H1 (cell line): ENCODE measurements at regions not wholly inside any gene's neighbourhood (a gene's known extent, or its start where the extent isn't known, plus 50 kb on each side); places are given as distances from the start of the nearest gene placed in this dataset.

Experiments
- CTCF ChIA-PET: fragments of 300-600 bp; sonication (Branson Sonifier 250); formaldehyde crosslinking; loops from one replicate; lab custom pipeline; 2021; ENCODE audit not compliant: partially characterized antibody; lab: Charles Lee
- POLR2A ChIA-PET: fragments of 300-600 bp; sonication (Branson Sonifier 250); formaldehyde crosslinking; loops from one replicate; lab custom pipeline; 2021; ENCODE audit warnings: inconsistent platforms; ENCODE audit not compliant: partially characterized antibody; lab: Charles Lee
- DNase-seq, 2 experiments: peaks; one replicate each; pipeline versions ENCODE4 v3.0.0 to v3.0.0-alpha.2; 2010 to 2022; ENCODE audit warnings: low spot score in 2 of 2, low read depth in 1 of 2, mixed read lengths in 1 of 2
- FAIRE-seq: peaks from 2 replicates; lab custom pipeline; 2011; peaks lifted over from hg19 to GRCh38; lab: Jason Lieb, UNC
- H2AFZ ChIP-seq: 2 replicates; pipeline ENCODE4 v1.8.1; 2012; ENCODE audit warnings: low read length, inconsistent platforms
- H2AK5ac ChIP-seq: 2 replicates; pipeline ENCODE4 v1.6.1; 2013; ENCODE audit warnings: low read depth, low read length
- H2BK120ac ChIP-seq: replicated peaks from 2 replicates; pipeline ENCODE3; 2013; ENCODE audit warnings: low read depth, low read length, inconsistent platforms
- H2BK12ac ChIP-seq: 2 replicates; pipeline ENCODE4 v1.6.1; 2013; ENCODE audit warnings: low read depth, low read length
- H2BK15ac ChIP-seq: 2 replicates; pipeline ENCODE4 v1.6.1; 2013; ENCODE audit warnings: low read length
- H2BK20ac ChIP-seq: 2 replicates; pipeline ENCODE4 v1.6.1; 2013; ENCODE audit warnings: low read length
- H2BK5ac ChIP-seq: 2 replicates; pipeline ENCODE4 v1.6.1; 2013; ENCODE audit warnings: low read depth, low read length
- H3K14ac ChIP-seq: 2 replicates; pipeline ENCODE4 v1.6.1; 2013; ENCODE audit warnings: inconsistent platforms; ENCODE audit not compliant: insufficient read length
- H3K18ac ChIP-seq: 2 replicates; pipeline ENCODE4 v1.6.1; 2013; ENCODE audit warnings: low read length; ENCODE audit errors: extremely low read depth
- H3K23ac ChIP-seq: 2 replicates; pipeline ENCODE4 v1.6.1; 2013; ENCODE audit warnings: inconsistent platforms; ENCODE audit not compliant: insufficient read length
- H3K23me2 ChIP-seq: 2 replicates; pipeline ENCODE4 v1.6.1; 2013; ENCODE audit warnings: low read depth, low read length
- H3K27ac ChIP-seq: 2 replicates; pipeline ENCODE4 v1.6.1; 2011; ENCODE audit warnings: low read depth, low read length, inconsistent platforms
- H3K27me3 ChIP-seq, 4 experiments: replicated peaks in 1 of 4; 1 replicate in 1 of 4; 2 replicates in 3 of 4; pipeline versions ENCODE4 v1.6.1 to v1.8.1; 2011 to 2013; ENCODE audit warnings: low read length in 3 of 4, mild to moderate bottlenecking in 3 of 4, inconsistent platforms in 2 of 4, mixed read lengths in 2 of 4, moderate library complexity in 1 of 4; ENCODE audit not compliant: control insufficient read depth in 3 of 4, insufficient read depth in 3 of 4; ENCODE audit errors: extremely low read depth in 1 of 4
- H3K36me3 ChIP-seq, 4 experiments: 2 replicates each; pipeline versions ENCODE4 v1.6.1 to v1.8.1; 2011 to 2013; ENCODE audit warnings: mild to moderate bottlenecking in 4 of 4, low read length in 3 of 4, moderate library complexity in 2 of 4, control low read depth in 1 of 4, inconsistent platforms in 1 of 4; ENCODE audit not compliant: insufficient read depth in 4 of 4, control insufficient read depth in 2 of 4
- H3K4ac ChIP-seq: replicated peaks from 2 replicates; pipeline ENCODE3; 2013; ENCODE audit warnings: low read length, low read depth, mixed read lengths, inconsistent platforms; ENCODE audit not compliant: insufficient read length
- H3K4me1 ChIP-seq, 4 experiments: replicated peaks in 1 of 4; 1 replicate in 1 of 4; 2 replicates in 3 of 4; pipeline versions ENCODE4 v1.6.1 to v1.8.1; 2011 to 2013; ENCODE audit warnings: low read length in 3 of 4, inconsistent platforms in 2 of 4, mixed read lengths in 1 of 4; ENCODE audit not compliant: insufficient read depth in 4 of 4, control insufficient read depth in 3 of 4
- H3K4me2 ChIP-seq, 2 experiments: 2 replicates each; pipeline versions ENCODE4 v1.6.1 to v1.8.1; 2011 to 2013; ENCODE audit warnings: low read depth in 2 of 2, low read length in 2 of 2, control low read depth in 1 of 2, inconsistent platforms in 1 of 2, mild to moderate bottlenecking in 1 of 2; ENCODE audit not compliant: insufficient read depth in 1 of 2
- H3K4me3 ChIP-seq, 4 experiments: fragments of 200-600, 300-600 bp in 1 of 4; sonication (generic), shearing (Covaris generic), sonication (Bioruptor Twin) in 1 of 4; 2 replicates each; pipeline versions ENCODE4 v1.5.1 to v1.8.1; 2011 to 2016; ENCODE audit warnings: low read length in 4 of 4, low read depth in 3 of 4, control low read depth in 2 of 4, inconsistent platforms in 2 of 4, mild to moderate bottlenecking in 2 of 4, mixed read lengths in 1 of 4, moderate library complexity in 1 of 4; ENCODE audit not compliant: insufficient read depth in 2 of 4; ENCODE audit errors: extremely low read depth in 1 of 4
- H3K56ac ChIP-seq: replicated peaks from 2 replicates; pipeline ENCODE3; 2013; ENCODE audit warnings: low read depth, mild to moderate bottlenecking, mixed read lengths, low read length, inconsistent platforms; ENCODE audit not compliant: insufficient read length
- H3K79me1 ChIP-seq: 2 replicates; pipeline ENCODE4 v1.6.1; 2013; ENCODE audit warnings: low read depth, low read length, control low read depth
- H3K79me2 ChIP-seq, 2 experiments: 2 replicates each; pipeline versions ENCODE4 v1.6.1 to v1.8.1; 2012 to 2013; ENCODE audit warnings: low read length in 2 of 2, mild to moderate bottlenecking in 2 of 2, inconsistent platforms in 1 of 2; ENCODE audit not compliant: insufficient read depth in 2 of 2, control insufficient read depth in 1 of 2
- H3K9ac ChIP-seq, 4 experiments: replicated peaks in 1 of 4; 1 replicate in 1 of 4; 2 replicates in 3 of 4; pipeline versions ENCODE4 v1.6.1 to v1.8.1; 2011 to 2013; ENCODE audit warnings: low read depth in 3 of 4, low read length in 3 of 4, control low read depth in 2 of 4, mild to moderate bottlenecking in 2 of 4, moderate library complexity in 2 of 4, inconsistent platforms in 1 of 4; ENCODE audit errors: extremely low read depth in 1 of 4
- H3K9me3 ChIP-seq, 2 experiments: 2 replicates each; pipeline versions ENCODE4 v1.6.1 to v1.8.1; 2012 to 2013; ENCODE audit warnings: mild to moderate bottlenecking in 2 of 2, moderate library complexity in 2 of 2, control low read depth in 1 of 2, inconsistent platforms in 1 of 2, low read depth in 1 of 2, low read length in 1 of 2, mixed read lengths in 1 of 2; ENCODE audit not compliant: insufficient read depth in 2 of 2
- H4K20me1 ChIP-seq, 2 experiments: replicated peaks in 1 of 2; 2 replicates each; pipeline versions ENCODE3 to v1.8.1; 2011 to 2013; ENCODE audit warnings: inconsistent platforms in 2 of 2, low read length in 2 of 2, mild to moderate bottlenecking in 1 of 2; ENCODE audit not compliant: insufficient read depth in 2 of 2, control insufficient read depth in 1 of 2
- H4K5ac ChIP-seq: 2 replicates; pipeline ENCODE4 v1.6.1; 2013; ENCODE audit warnings: low read length, low read depth, mixed read lengths, inconsistent platforms; ENCODE audit not compliant: insufficient read length
- H4K8ac ChIP-seq: 2 replicates; pipeline ENCODE4 v1.8.0; 2013; ENCODE audit warnings: mild to moderate bottlenecking, moderate library complexity, low read length, inconsistent platforms; ENCODE audit not compliant: insufficient read depth; ENCODE audit errors: extremely low read depth
- H4K91ac ChIP-seq: replicated peaks from 2 replicates; pipeline ENCODE3; 2013; ENCODE audit warnings: low read length, mixed read lengths, inconsistent platforms; ENCODE audit not compliant: insufficient read length
- HDAC2 ChIP-seq, 2 experiments: fragments of 300-600 bp in 1 of 2; sonication (generic) in 1 of 2; IDR thresholded peaks; 2 replicates each; pipeline ENCODE4 v1.6.1; 2011 to 2012; ENCODE audit warnings: low read depth in 2 of 2, low read length in 2 of 2, mild to moderate bottlenecking in 2 of 2, moderate library complexity in 2 of 2, borderline replicate concordance in 1 of 2, inconsistent platforms in 1 of 2
- NANOG ChIP-seq: IDR thresholded peaks from 2 replicates; pipeline ENCODE4 v1.6.1; 2011; ENCODE audit warnings: low read length, low read depth, mild to moderate bottlenecking, inconsistent platforms; ENCODE audit not compliant: insufficient read depth, poor library complexity, severe bottlenecking
- RAD21 ChIP-seq, 2 experiments: IDR thresholded peaks in 1 of 2; conservative IDR thresholded peaks in 1 of 2; 2 replicates each; pipeline ENCODE4 v1.6.1; 2011; ENCODE audit warnings: low read depth in 2 of 2, low read length in 2 of 2, improper control_type of control experiment in 1 of 2, inconsistent platforms in 1 of 2, mild to moderate bottlenecking in 1 of 2, moderate library complexity in 1 of 2
- WGBS, 2 experiments: shearing (Covaris generic) in 1 of 2; methylation state at CpG; one replicate each; pipeline versions ENCODE4 v1.1.6 to v1.1.7; 2013 to 2015; ENCODE audit warnings: low lambda C conversion rate in 2 of 2, mixed read lengths in 2 of 2, inconsistent platforms in 1 of 2, low coverage in 1 of 2, missing lambda C conversion rate in 1 of 2; ENCODE audit not compliant: insufficient replicate concordance in 2 of 2, insufficient coverage in 1 of 2, insufficient read length in 1 of 2; ENCODE audit errors: extremely low coverage in 1 of 2, missing lambda C conversion rate in 1 of 2; 5-methylcytosine and 5-hydroxymethylcytosine counted together
- TF ChIP-seq, protein P1 (sequence below), 3 experiments: IDR thresholded peaks; 1 replicate in 2 of 3; 2 replicates in 1 of 3; pipeline versions ENCODE4 v1.5.1 to v1.6.1; 2011; ENCODE audit warnings: low read length in 3 of 3, mild to moderate bottlenecking in 3 of 3, inconsistent platforms in 2 of 3, low read depth in 1 of 3, moderate library complexity in 1 of 3; ENCODE audit not compliant: insufficient read depth in 1 of 3; ENCODE audit errors: control extremely low read depth in 1 of 3

DNA sequence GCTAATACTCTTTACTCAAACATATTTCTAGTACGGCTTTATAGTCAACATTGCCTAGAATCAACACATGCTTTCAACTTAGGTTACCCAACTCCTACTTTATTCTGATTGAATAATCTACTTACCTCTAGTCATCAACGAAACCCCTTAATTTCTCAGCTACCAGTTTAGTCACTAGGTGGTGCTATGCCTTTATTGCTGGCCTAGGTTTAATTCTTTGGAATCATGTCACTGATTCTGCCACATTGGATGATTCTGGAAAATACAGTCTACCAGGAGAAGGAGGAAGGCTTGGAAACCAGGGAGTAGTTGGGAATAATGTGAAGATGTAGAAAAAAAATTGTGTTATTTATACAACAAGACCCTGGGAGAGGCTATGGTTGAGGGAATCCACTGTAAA is 167.7 kb downstream of the DCAF12L2 start:
- no peaks in the 10 kb centered on the region for H4K20me1 ChIP-seq
- H2BK120ac ChIP-seq, result no peak overlapping the region
- no peak overlapping the region for H4K5ac ChIP-seq
- no peak overlapping the region for H3K56ac ChIP-seq
- no peak overlapping the region for H3K27ac ChIP-seq
- no peak overlapping the region for H3K18ac ChIP-seq
- 13% methylated on average over 2 of the region's 2 CpGs; no CpG with 5 or more reads in 1 of the 2 experiments for WGBS, 2 experiments
- no peaks in the 10 kb centered on the region for H3K27me3 ChIP-seq
- H3K4ac ChIP-seq, result no peak overlapping the region
- CTCF ChIA-PET, result interaction anchor here (0.8 to 2.4 kb wide), 8 partner anchors 9 to 539 kb away, joined by 3 to 11 read pairs (median 4); no protein-coding TSS in a partner anchor
- no peak overlapping the region for H3K9ac ChIP-seq
- H3K14ac ChIP-seq, result no peak overlapping the region
- no peak overlapping the region for H2AFZ ChIP-seq
- no peaks in the 10 kb centered on the region for H3K23me2 ChIP-seq
- no peak overlapping the region for H2BK5ac ChIP-seq
- no peak overlapping the region for H4K8ac ChIP-seq
- no peak overlapping the region for H3K23ac ChIP-seq
- peak; percentile 95 for FAIRE-seq
- H4K91ac ChIP-seq, result no peak overlapping the region
- H3K79me1 ChIP-seq, result no peaks in the 10 kb centered on the region
- H3K4me2 ChIP-seq, result no peak overlapping the region
- H3K79me2 ChIP-seq, result no peaks in the 10 kb centered on the region
- TF ChIP-seq HDAC2 (IDR thresholded peaks at IDR 0.05; ENCODE audit: borderline replicate concordance in 1 of 2, low read depth in 2 of 2, low read length in 2 of 2), result no peak
- TF ChIP-seq NANOG, result no peak
- TF ChIP-seq, protein P1, sequence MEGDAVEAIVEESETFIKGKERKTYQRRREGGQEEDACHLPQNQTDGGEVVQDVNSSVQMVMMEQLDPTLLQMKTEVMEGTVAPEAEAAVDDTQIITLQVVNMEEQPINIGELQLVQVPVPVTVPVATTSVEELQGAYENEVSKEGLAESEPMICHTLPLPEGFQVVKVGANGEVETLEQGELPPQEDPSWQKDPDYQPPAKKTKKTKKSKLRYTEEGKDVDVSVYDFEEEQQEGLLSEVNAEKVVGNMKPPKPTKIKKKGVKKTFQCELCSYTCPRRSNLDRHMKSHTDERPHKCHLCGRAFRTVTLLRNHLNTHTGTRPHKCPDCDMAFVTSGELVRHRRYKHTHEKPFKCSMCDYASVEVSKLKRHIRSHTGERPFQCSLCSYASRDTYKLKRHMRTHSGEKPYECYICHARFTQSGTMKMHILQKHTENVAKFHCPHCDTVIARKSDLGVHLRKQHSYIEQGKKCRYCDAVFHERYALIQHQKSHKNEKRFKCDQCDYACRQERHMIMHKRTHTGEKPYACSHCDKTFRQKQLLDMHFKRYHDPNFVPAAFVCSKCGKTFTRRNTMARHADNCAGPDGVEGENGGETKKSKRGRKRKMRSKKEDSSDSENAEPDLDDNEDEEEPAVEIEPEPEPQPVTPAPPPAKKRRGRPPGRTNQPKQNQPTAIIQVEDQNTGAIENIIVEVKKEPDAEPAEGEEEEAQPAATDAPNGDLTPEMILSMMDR (IDR thresholded peaks at IDR 0.05; ENCODE audit: control extremely low read depth in 1 of 3, insufficient read depth in 1 of 3, low read depth in 1 of 3, low read length in 3 of 3), result peak in 2 of 3 experiments; percentile 42 to 60; a peak in 2 of 4 replicates
- TF ChIP-seq RAD21 (IDR thresholded peaks at IDR 0.05 in 1 of 2, conservative IDR thresholded peaks at IDR 0.05 in 1 of 2; ENCODE audit: low read depth in 2 of 2, low read length in 2 of 2), result peak; percentile 68 to 79
- H3K36me3 ChIP-seq, result no peaks in the 10 kb centered on the region
- H2AK5ac ChIP-seq, result no peak overlapping the region
- POLR2A ChIA-PET, result no interaction called here
- no peaks in the 10 kb centered on the region for H3K4me1 ChIP-seq
- no peak overlapping the region for H2BK15ac ChIP-seq
- no peak overlapping the region for H2BK12ac ChIP-seq
- H3K4me3 ChIP-seq, result no peak overlapping the region
- no peak for DNase-seq
- no peak overlapping the region for H2BK20ac ChIP-seq
- H3K9me3 ChIP-seq, result no peaks in the 10 kb centered on the region
